ENCODE measurements at regions not wholly inside any gene's neighbourhood (a gene's known extent, or its start where the extent isn't known, plus 50 kb on each side); places are given as distances from the start of the nearest gene placed in this dataset.

GRCh38 chr5:123719004-123719403, 207.0 kb downstream of the CSNK1G3 start:
- Histone ChIP-seq H3K4me1 (ENCODE audit: control insufficient read depth in 1 of 2, insufficient read depth in 2 of 2, low read length in 2 of 2) (no peaks in the 10 kb centered on the region), H3K9me3 (ENCODE audit: control insufficient read depth in 1 of 2, low read length in 2 of 2) (no peaks in the 10 kb centered on the region), H3K36me3 (ENCODE audit: control insufficient read depth in 1 of 2, insufficient read depth in 2 of 2, low read length in 2 of 2) (no peaks in the 10 kb centered on the region), H3K27me3 (ENCODE audit: low read depth, low read length) (no peaks in the 10 kb centered on the region), H3K4me3 (ENCODE audit: low read depth in 1 of 2, low read length in 2 of 2) (no peak overlapping the region), H3K27ac (ENCODE audit: low read length) (no peak overlapping the region)

- Histone ChIP-seq H3K9me3 (ENCODE audit: control insufficient read depth in 1 of 2, low read length in 2 of 2) (no peaks in the 10 kb centered on the region), H3K27ac (ENCODE audit: low read length) (no peak overlapping the region), H3K4me3 (ENCODE audit: low read depth in 1 of 2, low read length in 2 of 2) (no peak overlapping the region)
These were observed 206.3 kb downstream of the CSNK1G3 start for GRCh38 chr5:123718238-123718637.

GRCh38 chr5:123717139-123717538, 205.2 kb downstream of the CSNK1G3 start:
- Histone ChIP-seq H3K27ac (ENCODE audit: low read length) (no peak overlapping the region), H3K27me3 (ENCODE audit: low read depth, low read length) (no peaks in the 10 kb centered on the region), H3K36me3 (ENCODE audit: control insufficient read depth in 1 of 2, insufficient read depth in 2 of 2, low read length in 2 of 2) (no peaks in the 10 kb centered on the region), H3K9me3 (ENCODE audit: control insufficient read depth in 1 of 2, low read length in 2 of 2) (no peaks in the 10 kb centered on the region), H3K4me3 (ENCODE audit: low read depth in 1 of 2, low read length in 2 of 2) (no peak overlapping the region), H3K4me1 (ENCODE audit: control insufficient read depth in 1 of 2, insufficient read depth in 2 of 2, low read length in 2 of 2) (no peaks in the 10 kb centered on the region)

More at GRCh38 chr5:123718238-123718637, 206.3 kb downstream of the CSNK1G3 start:
- no peaks in the 10 kb centered on the region for H3K27me3 ChIP-seq (ENCODE audit: low read depth, low read length)
- H3K36me3 ChIP-seq (ENCODE audit: control insufficient read depth in 1 of 2, insufficient read depth in 2 of 2, low read length in 2 of 2), result no peaks in the 10 kb centered on the region
- H3K4me1 ChIP-seq (ENCODE audit: control insufficient read depth in 1 of 2, insufficient read depth in 2 of 2, low read length in 2 of 2), result no peaks in the 10 kb centered on the region

- Histone ChIP-seq H3K9me3 (ENCODE audit: control insufficient read depth in 1 of 2, low read length in 2 of 2) (no peaks in the 10 kb centered on the region), H3K36me3 (ENCODE audit: control insufficient read depth in 1 of 2, insufficient read depth in 2 of 2, low read length in 2 of 2) (no peaks in the 10 kb centered on the region), H3K27ac (ENCODE audit: low read length) (no peak overlapping the region), H3K4me3 (ENCODE audit: low read depth in 1 of 2, low read length in 2 of 2) (no peak overlapping the region), H3K4me1 (ENCODE audit: control insufficient read depth in 1 of 2, insufficient read depth in 2 of 2, low read length in 2 of 2) (no peaks in the 10 kb centered on the region), H3K27me3 (ENCODE audit: low read depth, low read length) (no peaks in the 10 kb centered on the region)
These were observed 198.1 kb downstream of the CSNK1G3 start for GRCh38 chr5:123710031-123710430.

- H3K27me3 ChIP-seq (ENCODE audit: low read depth, low read length), result no peaks in the 10 kb centered on the region
- H3K27ac ChIP-seq (ENCODE audit: low read length), result no peak overlapping the region
- no peak overlapping the region for H3K4me3 ChIP-seq (ENCODE audit: low read depth in 1 of 2, low read length in 2 of 2)
- no peaks in the 10 kb centered on the region for H3K9me3 ChIP-seq (ENCODE audit: control insufficient read depth in 1 of 2, low read length in 2 of 2)
- no peaks in the 10 kb centered on the region for H3K36me3 ChIP-seq (ENCODE audit: control insufficient read depth in 1 of 2, insufficient read depth in 2 of 2, low read length in 2 of 2)
- H3K4me1 ChIP-seq (ENCODE audit: control insufficient read depth in 1 of 2, insufficient read depth in 2 of 2, low read length in 2 of 2), result no peaks in the 10 kb centered on the region
These were observed 197.4 kb downstream of the CSNK1G3 start for GRCh38 chr5:123709422-123709821.

- Histone ChIP-seq H3K27me3 (ENCODE audit: low read depth, low read length) (no peaks in the 10 kb centered on the region), H3K36me3 (ENCODE audit: control insufficient read depth in 1 of 2, insufficient read depth in 2 of 2, low read length in 2 of 2) (no peaks in the 10 kb centered on the region), H3K4me1 (ENCODE audit: control insufficient read depth in 1 of 2, insufficient read depth in 2 of 2, low read length in 2 of 2) (no peaks in the 10 kb centered on the region), H3K27ac (ENCODE audit: low read length) (no peak overlapping the region), H3K9me3 (ENCODE audit: control insufficient read depth in 1 of 2, low read length in 2 of 2) (no peaks in the 10 kb centered on the region), H3K4me3 (ENCODE audit: low read depth in 1 of 2, low read length in 2 of 2) (no peak overlapping the region)
These were observed 196.3 kb downstream of the CSNK1G3 start for GRCh38 chr5:123708074-123708806.

- H3K9me3 ChIP-seq (ENCODE audit: control insufficient read depth in 1 of 2, low read length in 2 of 2), result no peaks in the 10 kb centered on the region
- no peaks in the 10 kb centered on the region for H3K27me3 ChIP-seq (ENCODE audit: low read depth, low read length)
- no peak overlapping the region for H3K4me3 ChIP-seq (ENCODE audit: low read depth in 1 of 2, low read length in 2 of 2)
- H3K36me3 ChIP-seq (ENCODE audit: control insufficient read depth in 1 of 2, insufficient read depth in 2 of 2, low read length in 2 of 2), result no peaks in the 10 kb centered on the region
- no peaks in the 10 kb centered on the region for H3K4me1 ChIP-seq (ENCODE audit: control insufficient read depth in 1 of 2, insufficient read depth in 2 of 2, low read length in 2 of 2)
- H3K27ac ChIP-seq (ENCODE audit: low read length), result no peak overlapping the region
These were observed 194.6 kb downstream of the CSNK1G3 start for GRCh38 chr5:123706531-123706930.

GRCh38 chr5:123705741-123706140, 193.8 kb downstream of the CSNK1G3 start:
- Histone ChIP-seq H3K27ac (ENCODE audit: low read length) (no peak overlapping the region), H3K27me3 (ENCODE audit: low read depth, low read length) (no peaks in the 10 kb centered on the region), H3K36me3 (ENCODE audit: control insufficient read depth in 1 of 2, insufficient read depth in 2 of 2, low read length in 2 of 2) (no peaks in the 10 kb centered on the region), H3K4me3 (ENCODE audit: low read depth in 1 of 2, low read length in 2 of 2) (no peak overlapping the region), H3K9me3 (ENCODE audit: control insufficient read depth in 1 of 2, low read length in 2 of 2) (no peaks in the 10 kb centered on the region), H3K4me1 (ENCODE audit: control insufficient read depth in 1 of 2, insufficient read depth in 2 of 2, low read length in 2 of 2) (no peaks in the 10 kb centered on the region)

GRCh38 chr5:123701511-123702200, 189.7 kb downstream of the CSNK1G3 start:
- Histone ChIP-seq H3K27ac (ENCODE audit: low read length) (peak overlapping the region; percentile 70), H3K9me3 (ENCODE audit: control insufficient read depth in 1 of 2, low read length in 2 of 2) (no peaks in the 10 kb centered on the region), H3K4me3 (ENCODE audit: low read depth in 1 of 2, low read length in 2 of 2) (no peak overlapping the region), H3K36me3 (ENCODE audit: control insufficient read depth in 1 of 2, insufficient read depth in 2 of 2, low read length in 2 of 2) (no peaks in the 10 kb centered on the region), H3K27me3 (ENCODE audit: low read depth, low read length) (no peaks in the 10 kb centered on the region), H3K4me1 (ENCODE audit: control insufficient read depth in 1 of 2, insufficient read depth in 2 of 2, low read length in 2 of 2) (peaks cover 0 to 5% of the 10 kb centered on the region in 2 donors)

- Histone ChIP-seq H3K4me1 (ENCODE audit: control insufficient read depth in 1 of 2, insufficient read depth in 2 of 2, low read length in 2 of 2) (peaks cover 0 to 10% of the 10 kb centered on the region in 2 donors), H3K27me3 (ENCODE audit: low read depth, low read length) (no peaks in the 10 kb centered on the region), H3K4me3 (ENCODE audit: low read depth in 1 of 2, low read length in 2 of 2) (no peak overlapping the region), H3K9me3 (ENCODE audit: control insufficient read depth in 1 of 2, low read length in 2 of 2) (no peaks in the 10 kb centered on the region), H3K27ac (ENCODE audit: low read length) (peak overlapping the region; percentile 79), H3K36me3 (ENCODE audit: control insufficient read depth in 1 of 2, insufficient read depth in 2 of 2, low read length in 2 of 2) (no peaks in the 10 kb centered on the region)
These were observed 188.8 kb downstream of the CSNK1G3 start for GRCh38 chr5:123700624-123701287.

GRCh38 chr5:123699571-123699970, 187.6 kb downstream of the CSNK1G3 start:
- Histone ChIP-seq H3K9me3 (ENCODE audit: control insufficient read depth in 1 of 2, low read length in 2 of 2) (no peaks in the 10 kb centered on the region), H3K27ac (ENCODE audit: low read length) (peak overlapping the region; percentile 79), H3K4me1 (ENCODE audit: control insufficient read depth in 1 of 2, insufficient read depth in 2 of 2, low read length in 2 of 2) (peaks cover 0 to 10% of the 10 kb centered on the region in 2 donors), H3K4me3 (ENCODE audit: low read depth in 1 of 2, low read length in 2 of 2) (no peak overlapping the region), H3K27me3 (ENCODE audit: low read depth, low read length) (no peaks in the 10 kb centered on the region), H3K36me3 (ENCODE audit: control insufficient read depth in 1 of 2, insufficient read depth in 2 of 2, low read length in 2 of 2) (no peaks in the 10 kb centered on the region)
